ENCODE measurements at regions not wholly inside any gene's neighbourhood (a gene's known extent, or its start where the extent isn't known, plus 50 kb on each side); places are given as distances from the start of the nearest gene placed in this dataset.
A peak's percentile ranks its signal among the peaks of the same experiment; 100 is the strongest.
"Not testable (repeated sequence)": the region's sequence is repeated elsewhere in the genome, so short reads cannot be mapped to it uniquely, and the experiment has no call there.

DNA sequence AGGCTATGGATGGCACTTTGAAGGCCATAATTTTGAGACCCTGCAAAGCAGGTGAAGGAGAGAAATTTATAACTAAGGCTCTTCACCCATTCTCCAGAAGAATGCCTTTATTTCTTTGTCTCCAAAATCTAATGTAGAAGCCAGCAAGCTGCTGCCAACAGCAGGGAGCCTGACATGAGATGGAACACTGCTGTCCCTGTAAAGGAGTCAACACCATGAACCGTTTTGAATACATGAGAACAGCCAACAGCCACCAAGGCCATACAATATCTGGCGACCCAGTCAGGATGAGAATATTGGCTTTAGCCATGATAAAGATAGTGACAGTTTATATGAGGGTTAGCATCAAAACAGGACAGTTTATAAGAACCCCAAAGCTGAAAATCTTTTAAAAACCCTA lies 121.2 kb upstream of the LIFR start:
- Histone ChIP-seq H3K27ac (no peak overlapping the region), H3K4me3 (no peak overlapping the region), H3K36me3 (no peaks in the 10 kb centered on the region), H3K4me1 (replicated peaks) (peaks cover 19% of the 10 kb centered on the region), H3K27me3 (replicated peaks) (no peaks in the 10 kb centered on the region), H3K9me3 (replicated peaks) (no peaks in the 10 kb centered on the region)
- no peak for DNase-seq (ENCODE audit: low read depth in 1 of 2, low spot score in 2 of 2)

DNA sequence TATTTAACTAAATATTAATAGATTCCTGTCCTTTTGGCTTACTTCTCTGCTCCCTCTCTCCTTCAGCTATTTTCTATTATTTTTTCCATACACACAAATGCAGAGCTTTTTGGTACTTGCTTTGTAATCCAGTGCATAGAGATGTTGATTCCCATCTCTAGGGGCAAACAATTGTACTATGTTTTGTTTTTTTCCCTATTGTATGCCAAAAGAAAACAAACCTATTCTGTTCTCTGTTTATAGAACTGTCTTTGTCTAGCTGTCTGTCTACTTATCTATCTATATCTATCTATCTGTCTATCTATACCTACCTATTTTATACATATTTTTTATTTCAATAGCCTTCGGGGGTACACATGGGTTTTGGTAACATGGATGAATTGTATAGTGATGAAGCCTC lies 121.6 kb upstream of the LIFR start:
- Histone ChIP-seq H3K27ac (no peak overlapping the region), H3K9me3 (replicated peaks) (no peaks in the 10 kb centered on the region), H3K4me3 (no peak overlapping the region), H3K4me1 (replicated peaks) (peaks cover 14% of the 10 kb centered on the region), H3K36me3 (no peaks in the 10 kb centered on the region), H3K27me3 (replicated peaks) (no peaks in the 10 kb centered on the region)
- DNase-seq (ENCODE audit: low read depth in 1 of 2, low spot score in 2 of 2): no peak

DNA sequence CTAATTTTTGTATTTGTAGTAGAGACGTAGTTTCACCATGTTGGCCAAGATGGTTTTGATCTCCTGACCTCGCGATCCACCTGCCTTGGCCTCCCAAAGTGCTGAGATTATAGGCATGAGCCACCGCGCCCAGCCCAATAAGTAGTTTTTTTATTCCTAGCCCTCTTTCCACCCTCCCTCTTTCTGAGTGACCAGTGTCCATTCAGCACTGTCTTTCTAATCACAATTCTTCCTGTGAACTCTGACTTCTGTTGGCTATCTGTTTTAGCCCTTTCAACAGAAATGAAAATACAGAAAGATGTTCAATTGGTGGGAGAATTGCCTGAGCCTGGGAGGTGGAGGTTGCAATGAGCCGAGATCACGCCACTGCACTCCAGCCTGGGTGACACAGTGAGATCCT lies 122.3 kb upstream of the LIFR start:
- H3K4me1 ChIP-seq (replicated peaks); H3K27me3 ChIP-seq (replicated peaks); H3K4me3 ChIP-seq; DNase-seq (ENCODE audit: low read depth in 1 of 2, low spot score in 2 of 2); H3K27ac ChIP-seq; H3K36me3 ChIP-seq; H3K9me3 ChIP-seq (replicated peaks): not testable (repeated sequence)

DNA sequence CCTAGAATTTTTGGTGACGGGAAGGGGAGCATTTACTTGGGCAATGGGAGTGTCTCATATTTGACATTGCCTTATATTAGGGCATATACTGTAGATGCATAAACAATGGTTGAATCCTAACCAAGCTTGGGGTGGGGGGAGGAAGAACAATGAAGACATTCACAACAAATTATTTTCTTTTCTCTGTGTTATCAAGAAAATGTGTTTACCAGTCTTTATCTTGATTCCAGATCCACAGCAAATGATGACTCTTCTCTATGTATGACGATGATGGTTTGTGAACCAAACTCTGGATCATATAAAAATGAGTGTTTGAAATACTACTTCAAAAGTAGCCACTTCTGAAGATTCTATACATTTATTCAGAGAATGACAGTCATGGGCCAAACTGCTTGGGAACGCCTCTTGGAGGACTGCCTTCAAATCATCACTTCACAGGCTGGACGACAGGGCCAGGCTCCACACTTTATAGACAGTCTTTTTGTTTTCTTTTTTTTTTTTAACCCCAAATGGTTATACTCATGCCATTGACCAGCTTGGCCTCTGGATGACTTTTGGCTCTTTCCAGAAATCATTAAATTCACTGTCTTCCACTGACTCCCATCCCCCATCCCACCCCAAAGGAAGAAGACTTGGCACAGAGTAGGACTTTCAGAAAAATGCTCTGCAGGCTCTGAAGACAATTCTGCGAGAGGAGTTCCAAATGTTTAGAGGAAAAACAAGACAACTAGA lies 123.8 kb upstream of the LIFR start:
- Histone ChIP-seq H3K9me3 (replicated peaks) (no peaks in the 10 kb centered on the region), H3K27ac (no peak overlapping the region), H3K27me3 (replicated peaks) (no peaks in the 10 kb centered on the region), H3K4me3 (no peak overlapping the region), H3K4me1 (replicated peaks) (0 out of 2 replicates have a peak, but pooled peaks cover 3% of the 10 kb centered on the region), H3K36me3 (no peaks in the 10 kb centered on the region)
- no peak for DNase-seq (ENCODE audit: low read depth in 1 of 2, low spot score in 2 of 2)

DNA sequence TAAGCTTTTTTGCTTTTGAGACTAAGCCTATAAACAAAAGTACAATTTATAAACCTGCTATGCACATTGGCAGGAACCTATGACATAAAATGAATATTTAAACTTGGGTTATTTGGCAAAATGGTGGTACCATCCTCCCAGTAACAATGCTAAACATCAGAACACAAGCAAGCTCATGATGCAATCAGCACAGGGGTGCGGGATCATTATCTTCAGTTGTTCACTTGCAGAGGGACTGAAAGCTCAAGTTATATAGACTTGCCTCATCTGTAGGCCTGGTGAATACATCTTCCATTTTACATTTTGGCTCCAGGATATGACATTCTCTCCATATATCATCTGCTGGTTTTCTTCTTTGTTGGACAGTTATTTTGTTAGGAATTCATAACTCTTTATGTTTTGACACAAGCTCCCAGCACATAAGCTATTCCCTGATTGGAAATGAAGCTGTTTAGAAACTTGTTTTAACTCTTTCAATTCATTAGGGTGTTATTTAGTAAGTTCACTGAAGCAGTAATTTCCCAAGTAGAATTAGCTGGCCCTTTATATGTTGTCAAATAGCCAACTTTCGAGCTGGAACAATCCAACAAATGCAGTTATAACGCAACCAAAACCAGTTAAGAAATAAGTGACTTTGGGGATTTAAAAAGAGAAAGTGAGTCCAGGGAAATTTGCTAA lies 124.7 kb upstream of the LIFR start:
- H3K9me3 ChIP-seq (replicated peaks): no peaks in the 10 kb centered on the region

DNA sequence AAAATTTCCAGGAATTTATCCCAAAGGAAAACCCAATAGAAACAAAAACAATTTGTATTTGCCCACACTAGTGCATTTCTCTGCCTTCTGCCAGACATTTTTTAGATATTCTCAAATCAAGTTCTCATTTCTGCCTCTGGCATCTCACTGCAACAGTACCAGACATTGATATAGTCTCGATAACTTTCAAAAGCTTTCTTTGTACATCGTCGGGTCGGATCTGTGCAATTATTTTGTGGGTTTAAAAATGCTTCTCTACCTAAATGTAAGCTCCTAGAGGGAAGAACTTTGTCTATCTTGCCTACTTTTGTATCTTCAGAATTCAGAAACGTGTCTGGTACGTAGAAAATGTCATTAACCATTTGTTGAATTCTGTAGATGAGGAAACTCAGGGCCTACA lies 125.5 kb upstream of the LIFR start:
- Histone ChIP-seq H3K27me3 (replicated peaks) (no peaks in the 10 kb centered on the region), H3K36me3 (no peaks in the 10 kb centered on the region), H3K4me1 (replicated peaks) (0 out of 2 replicates have a peak, but pooled peaks cover 3% of the 10 kb centered on the region), H3K9me3 (replicated peaks) (no peaks in the 10 kb centered on the region), H3K4me3 (no peak overlapping the region), H3K27ac (no peak overlapping the region)
- no peak for DNase-seq (ENCODE audit: low read depth in 1 of 2, low spot score in 2 of 2)

More for the DNA sequence above, 124.7 kb upstream of the LIFR start:
- 0 out of 2 replicates have a peak, but pooled peaks cover 3% of the 10 kb centered on the region for H3K4me1 ChIP-seq (replicated peaks)
- H3K27me3 ChIP-seq (replicated peaks): no peaks in the 10 kb centered on the region
- DNase-seq (ENCODE audit: low read depth in 1 of 2, low spot score in 2 of 2): no peak
- no peaks in the 10 kb centered on the region for H3K36me3 ChIP-seq
- no peak overlapping the region for H3K27ac ChIP-seq
- H3K4me3 ChIP-seq: no peak overlapping the region

DNA sequence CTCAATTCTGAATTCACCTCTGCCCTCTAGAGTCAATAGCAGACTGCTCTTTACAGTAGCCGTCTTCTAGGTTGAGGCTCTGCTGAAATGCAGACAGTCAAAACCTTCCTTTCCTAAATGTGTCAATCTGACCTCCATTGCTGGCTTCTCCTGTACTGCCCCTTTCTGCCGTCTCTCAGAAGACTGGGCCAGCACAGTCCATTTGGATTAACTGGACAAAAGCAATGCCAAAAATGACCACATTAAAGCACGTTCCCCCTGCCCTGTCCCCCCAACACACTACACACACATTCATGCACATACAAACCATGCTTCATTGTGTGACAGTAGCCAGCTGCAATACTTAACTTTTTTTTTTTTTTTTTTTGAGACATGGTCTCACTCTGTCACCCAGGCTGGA lies 130.2 kb upstream of the LIFR start:
- Histone ChIP-seq H3K27me3 (replicated peaks) (no peaks in the 10 kb centered on the region), H3K4me3 (no peak overlapping the region), H3K9me3 (replicated peaks) (no peaks in the 10 kb centered on the region), H3K4me1 (replicated peaks) (no peaks in the 10 kb centered on the region), H3K27ac (no peak overlapping the region), H3K36me3 (no peaks in the 10 kb centered on the region)
- DNase-seq (ENCODE audit: low read depth in 1 of 2, low spot score in 2 of 2): no peak

DNA sequence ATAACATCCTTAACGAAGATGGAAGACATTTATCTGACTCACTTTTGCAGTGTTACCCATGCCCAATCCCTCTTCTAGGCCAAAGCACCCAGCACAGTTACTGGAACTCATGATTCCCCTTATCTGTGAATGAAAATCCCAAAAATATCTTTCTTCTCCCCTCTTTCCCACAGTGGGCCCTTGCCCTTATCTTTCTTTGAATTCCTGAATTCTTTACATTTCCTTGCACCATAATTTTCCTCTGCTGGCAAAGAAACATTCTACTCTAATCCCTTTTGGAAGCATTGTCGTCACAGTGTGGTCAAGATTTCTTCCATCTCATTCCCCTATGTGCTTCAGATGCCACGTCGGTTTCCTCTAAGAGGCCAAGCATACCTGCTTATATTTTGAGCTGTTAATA lies 135.9 kb upstream of the LIFR start:
- Histone ChIP-seq H3K27ac (no peak overlapping the region), H3K4me1 (replicated peaks) (peaks cover 21% of the 10 kb centered on the region), H3K27me3 (replicated peaks) (no peaks in the 10 kb centered on the region), H3K9me3 (replicated peaks) (no peaks in the 10 kb centered on the region), H3K4me3 (no peak overlapping the region), H3K36me3 (no peaks in the 10 kb centered on the region)
- DNase-seq (ENCODE audit: low read depth in 1 of 2, low spot score in 2 of 2): no peak

DNA sequence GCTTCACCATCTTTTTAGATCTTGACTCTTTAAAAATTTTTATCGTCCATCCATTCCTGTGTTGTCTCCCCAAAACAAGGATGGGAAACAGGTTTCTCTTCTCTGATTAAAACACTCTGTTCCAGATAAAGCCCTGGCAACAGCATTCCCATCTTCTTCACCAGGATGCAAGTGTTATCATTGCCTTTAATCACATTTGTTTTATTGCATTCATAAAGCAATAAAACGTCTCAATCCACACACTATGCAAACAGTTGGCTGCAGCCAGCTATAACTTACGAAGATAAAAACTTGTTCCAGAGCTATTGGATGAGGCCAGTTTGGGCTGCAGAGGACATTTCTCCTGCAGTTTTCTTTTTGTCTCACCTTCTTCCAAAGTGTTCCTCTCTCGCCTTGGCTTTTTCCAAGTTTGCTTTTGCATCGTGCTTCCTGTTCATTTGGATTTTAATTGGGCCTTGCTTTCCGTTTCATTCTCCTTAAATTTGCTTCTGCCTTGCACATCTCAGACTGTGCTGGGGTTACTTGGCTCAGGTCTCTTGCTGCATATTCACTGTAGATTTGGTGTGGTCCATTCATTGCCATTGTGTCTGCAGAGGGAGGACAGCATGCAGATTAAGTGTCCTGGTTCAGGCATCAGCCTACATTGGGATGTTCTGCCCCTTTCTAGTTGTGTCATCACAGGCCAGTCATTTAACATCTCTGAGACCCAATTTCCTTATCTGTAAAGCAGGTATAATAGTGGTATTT lies 136.5 kb upstream of the LIFR start:
- Histone ChIP-seq H3K36me3 (no peaks in the 10 kb centered on the region), H3K9me3 (replicated peaks) (no peaks in the 10 kb centered on the region; the same call in 1 of the 2 replicates), H3K27me3 (replicated peaks) (no peaks in the 10 kb centered on the region), H3K4me3 (no peak overlapping the region), H3K4me1 (replicated peaks) (peaks cover 27% of the 10 kb centered on the region), H3K27ac (no peak overlapping the region)
- no peak for DNase-seq (ENCODE audit: low read depth in 1 of 2, low spot score in 2 of 2)

DNA sequence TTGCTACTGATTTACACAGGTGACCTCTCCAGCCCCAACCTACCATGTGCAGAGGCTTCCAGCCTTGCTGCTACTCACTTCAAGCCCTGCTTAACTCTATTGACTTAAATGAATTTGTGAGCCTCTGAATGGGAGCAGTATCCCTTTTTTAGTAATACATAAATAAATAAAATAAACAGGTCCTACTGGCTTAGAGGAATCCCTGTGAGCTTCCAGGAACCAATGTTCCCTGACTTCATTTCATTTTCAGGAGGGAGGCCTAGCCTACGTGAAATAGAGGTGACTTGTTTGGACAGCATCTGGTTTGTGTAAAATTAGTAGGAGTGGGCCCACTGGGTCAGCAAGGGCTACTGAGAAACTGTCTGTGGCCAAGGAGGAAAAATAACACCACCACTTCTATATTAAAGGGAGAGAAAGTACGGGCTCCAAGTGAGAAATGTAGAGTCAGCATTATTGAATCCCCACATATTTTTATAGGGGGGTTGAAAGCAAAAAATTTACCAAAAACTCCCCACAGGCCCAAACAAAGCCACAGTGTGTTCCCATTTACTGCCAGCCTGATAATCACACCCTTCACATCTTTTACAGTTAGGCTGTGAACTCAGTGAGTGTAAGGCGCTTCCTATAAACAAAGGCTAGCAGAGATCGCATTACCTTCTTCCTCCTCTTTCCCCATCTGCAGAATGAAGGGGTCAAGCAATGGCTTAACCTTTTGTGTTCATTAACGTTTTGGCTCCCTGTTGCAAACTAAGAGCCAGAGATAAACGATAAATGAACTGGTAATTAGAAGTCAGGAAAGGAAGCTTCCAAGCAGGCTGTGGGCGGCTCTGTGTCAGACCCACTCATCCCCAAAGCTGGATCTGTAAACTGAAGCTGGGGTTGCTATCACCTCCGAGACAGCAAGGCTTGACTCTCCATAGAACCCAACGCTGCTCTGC lies 138.8 kb upstream of the LIFR start:
- Histone ChIP-seq H3K36me3 (no peaks in the 10 kb centered on the region), H3K4me1 (replicated peaks) (peaks cover 28% of the 10 kb centered on the region), H3K27me3 (replicated peaks) (no peaks in the 10 kb centered on the region), H3K27ac (no peak overlapping the region), H3K9me3 (replicated peaks) (no peaks in the 10 kb centered on the region; the same call in 1 of the 2 replicates), H3K4me3 (no peak overlapping the region)
- no peak for DNase-seq (ENCODE audit: low read depth in 1 of 2, low spot score in 2 of 2)

DNA sequence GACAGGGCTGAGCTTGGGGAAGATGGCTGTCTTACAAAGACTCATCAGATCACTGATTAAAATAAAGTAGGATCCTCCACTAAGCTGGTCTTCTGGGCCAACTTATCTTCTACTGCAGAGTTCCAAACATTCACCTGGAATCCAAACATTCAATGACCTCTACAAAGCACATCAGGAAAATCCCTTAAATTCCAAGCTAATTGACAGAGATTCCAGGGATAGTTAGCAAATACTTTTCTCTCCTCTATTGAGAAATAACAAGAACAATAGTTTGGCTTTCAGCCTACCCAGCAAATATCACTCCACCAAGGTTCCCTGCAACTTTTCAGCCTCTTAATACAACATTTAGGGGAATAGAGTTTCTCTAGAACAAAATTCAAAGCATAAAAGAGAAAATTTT lies 140.6 kb upstream of the LIFR start:
- Histone ChIP-seq H3K4me3 (no peak overlapping the region), H3K27me3 (replicated peaks) (no peaks in the 10 kb centered on the region), H3K9me3 (replicated peaks) (no peaks in the 10 kb centered on the region; the same call in 1 of the 2 replicates), H3K4me1 (replicated peaks) (peaks cover 28% of the 10 kb centered on the region), H3K27ac (peak overlapping the region; percentile 36), H3K36me3 (no peaks in the 10 kb centered on the region)
- peak in 1 of 2 experiments; percentile 69 for DNase-seq (ENCODE audit: low read depth in 1 of 2, low spot score in 2 of 2)

DNA sequence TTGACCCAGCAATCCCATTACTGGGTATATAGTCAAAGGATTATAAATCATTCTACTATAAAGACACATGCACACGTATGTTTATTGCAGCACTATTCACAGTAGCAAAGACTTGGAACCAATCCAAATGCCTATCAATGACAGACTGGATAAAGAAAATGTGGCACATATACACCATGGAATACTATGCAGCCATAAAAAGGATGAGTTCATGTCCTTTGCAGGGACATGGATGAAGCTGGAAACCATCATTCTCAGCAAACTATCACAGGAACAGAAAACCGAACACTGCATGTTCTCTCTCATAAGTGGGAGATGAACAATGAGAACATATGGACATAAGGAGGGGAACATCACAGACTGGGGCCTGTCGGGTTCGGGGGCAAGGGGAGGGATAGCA lies 140.3 kb upstream of the OSMR start:
- DNase-seq (ENCODE audit: low read depth in 1 of 2, low spot score in 2 of 2); H3K27me3 ChIP-seq (replicated peaks); H3K36me3 ChIP-seq; H3K27ac ChIP-seq; H3K4me3 ChIP-seq; H3K4me1 ChIP-seq (replicated peaks); H3K9me3 ChIP-seq (replicated peaks): not testable (repeated sequence)

DNA sequence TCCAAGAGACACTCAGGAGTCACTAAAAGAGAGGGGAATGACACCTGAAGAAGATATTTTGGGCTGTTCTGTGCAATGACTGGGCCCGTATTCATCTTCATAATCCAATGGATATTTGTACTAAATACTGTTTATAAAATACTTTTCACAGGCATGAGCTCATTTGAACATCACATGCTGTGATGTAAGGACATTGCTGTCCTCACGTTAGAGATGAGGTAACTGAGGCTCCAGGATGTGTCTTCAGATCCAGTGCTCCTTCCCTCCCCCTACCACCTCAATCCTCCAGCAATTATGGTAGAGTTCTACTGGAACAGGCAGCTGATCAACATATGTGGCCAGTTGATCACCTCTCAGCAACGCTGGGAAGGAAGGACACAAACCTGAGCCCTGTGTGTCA lies 139.4 kb upstream of the OSMR start:
- Histone ChIP-seq H3K4me1 (replicated peaks) (no peaks in the 10 kb centered on the region), H3K9me3 (replicated peaks) (no peaks in the 10 kb centered on the region), H3K27me3 (replicated peaks) (no peaks in the 10 kb centered on the region), H3K4me3 (no peak overlapping the region), H3K27ac (no peak overlapping the region), H3K36me3 (no peaks in the 10 kb centered on the region)
- DNase-seq (ENCODE audit: low read depth in 1 of 2, low spot score in 2 of 2): no peak

All from SJSA1 (cell line).